ENCODE measurements at regions not wholly inside any gene's neighbourhood (a gene's known extent, or its start where the extent isn't known, plus 50 kb on each side); places are given as distances from the start of the nearest gene placed in this dataset.

- DNase-seq (ENCODE audit: low read depth in 4 of 4, low spot score in 2 of 4) = no peak
These were observed 63.7 kb upstream of the TPRG1 start for GRCh38 chr3:189108067-189108466.

DNA sequence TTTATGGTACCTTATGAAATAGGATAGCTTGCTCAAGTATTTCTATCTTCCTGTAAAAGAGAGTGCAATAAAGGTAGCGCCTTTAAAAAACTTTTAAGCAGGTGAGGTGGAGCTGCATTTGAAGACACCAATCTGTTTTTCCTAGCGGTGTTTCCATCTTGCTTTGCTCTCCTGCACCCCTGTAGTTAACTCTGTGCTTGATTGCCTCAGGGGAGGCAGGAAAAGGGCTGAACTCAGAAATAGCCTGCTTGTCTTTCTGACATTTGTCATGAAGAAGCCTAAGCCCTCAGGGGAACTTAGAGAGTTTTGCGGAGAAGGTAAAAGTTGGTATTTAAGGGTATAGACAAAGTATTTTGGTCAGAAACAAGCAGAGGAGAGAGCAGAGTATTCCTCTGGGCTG is 63.0 kb upstream of the TPRG1 start:
- no peak for DNase-seq (ENCODE audit: low read depth in 4 of 4, low spot score in 2 of 4)

GRCh38 chr3:189109145-189109544 is 62.6 kb upstream of the TPRG1 start:
- no peak for DNase-seq (ENCODE audit: low read depth in 4 of 4, low spot score in 2 of 4)

GRCh38 chr3:189117087-189117486 is 54.7 kb upstream of the TPRG1 start:
- DNase-seq (ENCODE audit: low read depth in 4 of 4, low spot score in 2 of 4) = no peak

DNA sequence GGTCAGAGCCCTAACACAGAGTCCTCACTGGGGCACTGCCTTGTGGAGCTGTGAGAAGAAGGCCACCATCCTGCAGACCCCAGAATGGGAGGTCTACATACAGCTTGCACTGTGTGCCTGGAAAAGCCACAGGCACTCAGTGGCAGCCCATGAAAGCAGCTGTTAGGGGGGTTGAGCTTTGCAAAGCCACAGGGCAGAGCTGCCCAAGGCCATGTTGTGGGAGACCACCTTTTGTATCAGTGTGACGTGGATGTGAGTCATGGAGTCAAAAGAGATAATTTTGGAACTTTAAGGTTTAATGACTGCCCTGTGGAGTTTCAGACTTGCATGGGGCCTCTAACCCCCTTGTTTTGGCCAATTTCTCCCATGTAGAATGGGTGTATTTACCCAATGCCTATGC is 52.9 kb upstream of the TPRG1 start:
- no peak for DNase-seq (ENCODE audit: low read depth in 4 of 4, low spot score in 2 of 4)

DNA sequence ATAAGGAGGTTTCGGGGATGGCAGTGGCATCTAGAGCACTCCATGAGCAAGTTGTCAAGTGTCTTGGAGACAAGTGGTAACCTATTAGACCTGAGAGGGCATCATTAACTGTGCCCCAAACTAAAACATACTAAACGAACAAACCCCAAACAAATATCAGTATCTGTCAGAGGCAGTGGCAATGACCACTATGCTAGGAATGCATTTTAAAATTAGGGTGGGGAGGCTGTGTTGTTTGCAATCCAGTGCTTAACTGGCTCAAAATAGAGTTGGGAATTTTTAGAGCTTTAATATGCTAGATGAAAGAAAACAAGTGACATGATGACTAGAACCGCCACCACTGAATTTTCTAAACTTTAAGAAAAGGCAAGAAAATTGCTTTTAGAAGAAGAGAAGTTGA is 51.8 kb upstream of the TPRG1 start:
- no peak for DNase-seq (ENCODE audit: low read depth in 4 of 4, low spot score in 2 of 4)

DNA sequence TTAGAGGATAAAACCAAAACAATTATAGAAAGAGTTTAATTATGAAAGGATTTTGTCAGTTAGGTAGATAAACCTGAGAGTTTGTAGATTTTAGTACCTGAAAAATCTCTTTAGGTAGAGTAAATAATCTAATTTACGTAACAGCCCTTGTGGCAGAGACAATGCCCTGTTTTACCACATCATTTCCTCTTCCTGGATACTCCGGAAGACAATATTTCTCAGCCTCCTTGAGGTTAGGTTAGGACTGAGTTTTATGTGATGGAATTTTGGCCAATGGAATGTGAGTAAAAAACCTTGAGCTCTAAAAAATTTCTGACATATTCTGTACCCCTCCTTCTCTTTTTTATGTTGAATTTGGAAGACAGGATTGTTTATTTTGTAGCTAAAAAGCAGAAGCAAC is 50.7 kb upstream of the TPRG1 start:
- DNase-seq (ENCODE audit: low read depth in 4 of 4, low spot score in 2 of 4) = no peak

All from left renal cortex interstitium (tissue), 4 donors.